ENCODE measurements at regions not wholly inside any gene's neighbourhood (a gene's known extent, or its start where the extent isn't known, plus 50 kb on each side); places are given as distances from the start of the nearest gene placed in this dataset.

- no peak for DNase-seq (ENCODE audit: low read depth)
- H3K4me3 ChIP-seq (ENCODE audit: low read depth, low read length), result no peak overlapping the region
- TF ChIP-seq CTCF (IDR thresholded peaks at IDR 0.05; ENCODE audit: low read depth, low read length, missing control alignments), result no peak
Measured at GRCh38 chr2:105526000-105526925, 127.4 kb upstream of the FHL2 start.

GRCh38 chr2:105525201-105525600, 126.3 kb upstream of the FHL2 start:
- H3K4me3 ChIP-seq (ENCODE audit: low read depth, low read length), result no peak overlapping the region
- no peak for DNase-seq (ENCODE audit: low read depth)
- no peak for TF ChIP-seq CTCF (IDR thresholded peaks at IDR 0.05; ENCODE audit: low read depth, low read length, missing control alignments)

GRCh38 chr2:105522645-105523044, 123.8 kb upstream of the FHL2 start:
- no peak overlapping the region for H3K4me3 ChIP-seq (ENCODE audit: low read depth, low read length)
- no peak for TF ChIP-seq CTCF (IDR thresholded peaks at IDR 0.05; ENCODE audit: low read depth, low read length, missing control alignments)
- no peak for DNase-seq (ENCODE audit: low read depth)

- no peak for DNase-seq (ENCODE audit: low read depth)
- no peak overlapping the region for H3K4me3 ChIP-seq (ENCODE audit: low read depth, low read length)
- no peak for TF ChIP-seq CTCF (IDR thresholded peaks at IDR 0.05; ENCODE audit: low read depth, low read length, missing control alignments)
Measured at GRCh38 chr2:105521616-105522015, 122.8 kb upstream of the FHL2 start.

- DNase-seq (ENCODE audit: low read depth), result no peak
- no peak overlapping the region for H3K4me3 ChIP-seq (ENCODE audit: low read depth, low read length)
- TF ChIP-seq CTCF (IDR thresholded peaks at IDR 0.05; ENCODE audit: low read depth, low read length, missing control alignments), result peak; percentile 19
Measured at GRCh38 chr2:105521176-105521575, 122.3 kb upstream of the FHL2 start.

GRCh38 chr2:105519516-105519915, 120.7 kb upstream of the FHL2 start:
- H3K4me3 ChIP-seq (ENCODE audit: low read depth, low read length), result no peak overlapping the region
- no peak for TF ChIP-seq CTCF (IDR thresholded peaks at IDR 0.05; ENCODE audit: low read depth, low read length, missing control alignments)

GRCh38 chr2:105518897-105519296, 120.0 kb upstream of the FHL2 start:
- no peak for DNase-seq (ENCODE audit: low read depth)
- no peak overlapping the region for H3K4me3 ChIP-seq (ENCODE audit: low read depth, low read length)
- TF ChIP-seq CTCF (IDR thresholded peaks at IDR 0.05; ENCODE audit: low read depth, low read length, missing control alignments), result no peak

More at GRCh38 chr2:105519516-105519915, 120.7 kb upstream of the FHL2 start:
- DNase-seq (ENCODE audit: low read depth), result no peak
